GM23338 (cell line): ENCODE measurements at regions not wholly inside any gene's neighbourhood (a gene's known extent, or its start where the extent isn't known, plus 50 kb on each side); places are given as distances from the start of the nearest gene placed in this dataset.

Experiments used
- ATAC-seq: fragments of 200-7000 bp; cut with Tn5 transposase; 3 replicates; pipeline ENCODE4 v1.9.1; 2020
- DNase-seq: peaks from one replicate; pipeline ENCODE4 v3.0.0-alpha.2; 2015; ENCODE audit warnings: low spot score
- H2AFZ ChIP-seq: fragments of 200-600 bp; sonication (generic); 2 replicates; pipeline ENCODE4 v1.8.0; 2016; ENCODE audit warnings: antibody characterized with exemption, mild to moderate bottlenecking, moderate library complexity
- H3F3A ChIP-seq: fragments of 200-600 bp; sonication (generic); replicated peaks from 2 replicates; pipeline ENCODE4 v1.8.0; 2017; ENCODE audit warnings: antibody characterized with exemption, mixed run types, low read depth
- H3K27ac ChIP-seq: fragments of 200-600 bp; sonication (generic); 2 replicates; pipeline ENCODE4 v1.6.1; 2016; ENCODE audit warnings: low read depth
- H3K27me3 ChIP-seq: fragments of 200-600 bp; sonication (generic); 2 replicates; pipeline ENCODE4 v1.8.0; 2016; ENCODE audit warnings: mild to moderate bottlenecking, mixed run types, moderate library complexity; ENCODE audit not compliant: insufficient read depth
- H3K36me3 ChIP-seq: fragments of 200-600 bp; sonication (generic); 2 replicates; pipeline ENCODE4 v1.8.0; 2016; ENCODE audit warnings: mild to moderate bottlenecking; ENCODE audit not compliant: insufficient read depth
- H3K4me1 ChIP-seq: fragments of 200-600 bp; sonication (generic); 2 replicates; pipeline ENCODE4 v1.8.0; 2016; ENCODE audit warnings: mild to moderate bottlenecking, moderate library complexity; ENCODE audit not compliant: insufficient read depth
- H3K4me2 ChIP-seq: fragments of 200-600 bp; sonication (generic); 2 replicates; pipeline ENCODE4 v1.7.1; 2017; ENCODE audit warnings: mixed run types
- H3K4me3 ChIP-seq: fragments of 200-600 bp; sonication (generic); 2 replicates; pipeline ENCODE4 v1.6.1; 2016; ENCODE audit warnings: mixed run types
- H3K79me2 ChIP-seq: fragments of 200-600 bp; sonication (generic); replicated peaks from 2 replicates; pipeline ENCODE4 v1.8.0; 2017; ENCODE audit warnings: mild to moderate bottlenecking; ENCODE audit not compliant: insufficient read depth
- H3K9me2 ChIP-seq: fragments of 200-600 bp; sonication (generic); 2 replicates; pipeline ENCODE4 v1.8.0; 2017; ENCODE audit not compliant: insufficient read depth
- H4K20me1 ChIP-seq: fragments of 200-600 bp; sonication (generic); replicated peaks from 2 replicates; pipeline ENCODE4 v1.8.0; 2017; ENCODE audit warnings: mild to moderate bottlenecking; ENCODE audit not compliant: insufficient read depth
- H3K27ac Mint-ChIP-seq: 2 replicates; pipeline ENCODE4 v1.8.0; 2020; ENCODE audit warnings: inconsistent platforms, mild to moderate bottlenecking, moderate library complexity, mixed read lengths
- H3K27me3 Mint-ChIP-seq: 3 replicates; pipeline ENCODE4 v1.8.0; 2022; ENCODE audit warnings: low read depth, mild to moderate bottlenecking, moderate library complexity, mixed read lengths, inconsistent platforms; ENCODE audit not compliant: insufficient read depth, poor library complexity
- H3K36me3 Mint-ChIP-seq: 3 replicates; pipeline ENCODE4 v1.8.0; 2021; ENCODE audit warnings: low read depth, mild to moderate bottlenecking, inconsistent platforms, moderate library complexity, mixed read lengths
- H3K4me1 Mint-ChIP-seq: 3 replicates; pipeline ENCODE4 v1.8.0; 2020; ENCODE audit warnings: mild to moderate bottlenecking, inconsistent platforms, mixed read lengths
- H3K4me3 Mint-ChIP-seq: 3 replicates; pipeline ENCODE4 v1.8.0; 2021; ENCODE audit warnings: moderate library complexity, mild to moderate bottlenecking, inconsistent platforms, mixed read lengths
- H3K9me3 Mint-ChIP-seq: 3 replicates; pipeline ENCODE4 v1.8.0; 2020; ENCODE audit warnings: moderate library complexity, mild to moderate bottlenecking, inconsistent platforms, mixed read lengths
- CREB1 ChIP-seq: fragments of 250-450 bp; sonication (Bioruptor Pico); IDR thresholded peaks from 2 replicates; pipeline ENCODE4 v1.5.0; 2020; ENCODE audit warnings: low read depth, mild to moderate bottlenecking, moderate library complexity
- ETS1 ChIP-seq: IDR thresholded peaks from 2 replicates; pipeline ENCODE4 v1.6.1; 2016; ENCODE audit warnings: antibody characterized with exemption
- EZH2 ChIP-seq: fragments of 200-600 bp; sonication (generic); IDR thresholded peaks from one replicate; pipeline ENCODE4 v1.8.0; 2017; ENCODE audit warnings: antibody characterized with exemption, mild to moderate bottlenecking, low read depth; ENCODE audit not compliant: unreplicated experiment
- POLR2AphosphoS5 ChIP-seq: IDR thresholded peaks from 2 replicates; pipeline ENCODE4 v1.6.1; 2016; ENCODE audit warnings: antibody characterized with exemption, low read depth
- REST ChIP-seq: IDR thresholded peaks from one replicate; pipeline ENCODE4 v1.6.1; 2018; ENCODE audit warnings: antibody characterized with exemption; ENCODE audit not compliant: unreplicated experiment
- ZNF114 ChIP-seq: fragments of 250-450 bp; sonication (Bioruptor Pico); IDR thresholded peaks from 2 replicates; pipeline ENCODE4 v1.5.0; 2020; ENCODE audit warnings: mild to moderate bottlenecking, moderate library complexity

GRCh38 chr3:174710612-174711011 lies 148.5 kb upstream of the NAALADL2 start:
- H3K4me1 Mint-ChIP-seq, result no peaks in the 10 kb centered on the region
- TF ChIP-seq POLR2AphosphoS5 (no peak), EZH2 (no peak), REST (no peak), CREB1 (no peak)
- H3K4me1 ChIP-seq, result no peaks in the 10 kb centered on the region
- DNase-seq, result peak; percentile 27
- no peak overlapping the region for H2AFZ ChIP-seq
- no peaks in the 10 kb centered on the region for H3K9me2 ChIP-seq
- H3K4me2 ChIP-seq, result no peak overlapping the region
- no peaks in the 10 kb centered on the region for H4K20me1 ChIP-seq
- H3K36me3 Mint-ChIP-seq, result peaks cover 7% of the 10 kb centered on the region; the same call in 2 of the 3 replicates
- H3K9me3 Mint-ChIP-seq, result peaks cover 9% of the 10 kb centered on the region; the same call in 2 of the 3 replicates
- H3K27ac ChIP-seq, result no peak overlapping the region
- H3K79me2 ChIP-seq, result no peaks in the 10 kb centered on the region
- ATAC-seq, result no peak
- H3K4me3 ChIP-seq, result no peak overlapping the region
- H3K4me3 Mint-ChIP-seq, result no peak overlapping the region
- no peaks in the 10 kb centered on the region for H3K27me3 ChIP-seq
- H3K27me3 Mint-ChIP-seq, result no peaks in the 10 kb centered on the region
- no peak overlapping the region for H3K27ac Mint-ChIP-seq
- no peaks in the 10 kb centered on the region for H3K36me3 ChIP-seq
- no peaks in the 10 kb centered on the region for H3F3A ChIP-seq

GRCh38 chr3:174715386-174715785 lies 143.7 kb upstream of the NAALADL2 start:
- H3K36me3 ChIP-seq, result no peaks in the 10 kb centered on the region
- no peaks in the 10 kb centered on the region for H3K27me3 ChIP-seq
- no peaks in the 10 kb centered on the region for H3F3A ChIP-seq
- no peaks in the 10 kb centered on the region for H3K9me2 ChIP-seq
- H3K79me2 ChIP-seq, result no peaks in the 10 kb centered on the region
- no peaks in the 10 kb centered on the region for H3K4me1 ChIP-seq
- no peak overlapping the region for H3K27ac ChIP-seq
- H4K20me1 ChIP-seq, result no peaks in the 10 kb centered on the region
- ATAC-seq, result no peak
- H3K9me3 Mint-ChIP-seq, result peaks cover 9% of the 10 kb centered on the region; the same call in 2 of the 3 replicates
- no peaks in the 10 kb centered on the region for H3K27me3 Mint-ChIP-seq
- no peak overlapping the region for H3K4me2 ChIP-seq
- H3K36me3 Mint-ChIP-seq, result peaks cover 7% of the 10 kb centered on the region; the same call in 2 of the 3 replicates
- H3K4me1 Mint-ChIP-seq, result no peaks in the 10 kb centered on the region
- TF ChIP-seq ZNF114, result no peak
- no peak for TF ChIP-seq ETS1
- TF ChIP-seq REST, result no peak
- no peak for DNase-seq
- H3K27ac Mint-ChIP-seq, result no peak overlapping the region
- no peak overlapping the region for H2AFZ ChIP-seq
- H3K4me3 Mint-ChIP-seq, result no peak overlapping the region
- no peak overlapping the region for H3K4me3 ChIP-seq
